H9 (cell line): ENCODE measurements at regions not wholly inside any gene's neighbourhood (a gene's known extent, or its start where the extent isn't known, plus 50 kb on each side); places are given as distances from the start of the nearest gene placed in this dataset.

Source experiments
- DNase-seq: peaks from one replicate; pipeline ENCODE4 v3.0.0-alpha.2; 2017
- H2AFZ ChIP-seq: one replicate; pipeline ENCODE4 v1.6.1; 2013; ENCODE audit warnings: mild to moderate bottlenecking, low read length, control low read depth, moderate library complexity
- H2AK5ac ChIP-seq: 2 replicates; pipeline ENCODE4 v1.6.1; 2013; ENCODE audit warnings: low read length, control low read depth, mixed read lengths; ENCODE audit not compliant: insufficient read length
- H2BK120ac ChIP-seq: one replicate; pipeline ENCODE4 v1.6.1; 2013; ENCODE audit warnings: low read depth, mild to moderate bottlenecking, low read length, control low read depth, inconsistent platforms; ENCODE audit not compliant: poor library complexity, severe bottlenecking
- H2BK12ac ChIP-seq: 2 replicates; pipeline ENCODE4 v1.6.1; 2013; ENCODE audit warnings: low read length, control low read depth, mixed read lengths, low read depth; ENCODE audit not compliant: insufficient read length
- H2BK15ac ChIP-seq: 2 replicates; pipeline ENCODE4 v1.6.1; 2013; ENCODE audit warnings: low read depth, low read length, control low read depth
- H2BK20ac ChIP-seq: one replicate; pipeline ENCODE4 v1.6.1; 2013; ENCODE audit warnings: low read depth, mild to moderate bottlenecking, low read length, control low read depth, inconsistent platforms; ENCODE audit not compliant: poor library complexity, severe bottlenecking
- H2BK5ac ChIP-seq: 2 replicates; pipeline ENCODE4 v1.6.1; 2013; ENCODE audit warnings: low read length, control low read depth, mixed read lengths; ENCODE audit not compliant: insufficient read length
- H3K14ac ChIP-seq: 2 replicates; pipeline ENCODE4 v1.6.1; 2013; ENCODE audit warnings: low read length, control low read depth; ENCODE audit not compliant: insufficient read depth
- H3K18ac ChIP-seq: 2 replicates; pipeline ENCODE4 v1.6.1; 2013; ENCODE audit warnings: low read depth, mild to moderate bottlenecking, mixed read lengths, low read length, control low read depth; ENCODE audit not compliant: insufficient read length
- H3K23ac ChIP-seq: 2 replicates; pipeline ENCODE4 v1.6.1; 2013; ENCODE audit warnings: low read length, control low read depth, mixed read lengths, low read depth; ENCODE audit not compliant: insufficient read length
- H3K23me2 ChIP-seq: 2 replicates; pipeline ENCODE4 v1.6.1; 2013; ENCODE audit warnings: low read depth, mild to moderate bottlenecking, mixed read lengths, low read length, control low read depth; ENCODE audit not compliant: insufficient read length, poor library complexity, severe bottlenecking
- H3K27ac ChIP-seq: 2 replicates; pipeline ENCODE4 v1.5.1; 2013; ENCODE audit warnings: low read length, control low read depth, mixed read lengths, low read depth; ENCODE audit not compliant: insufficient read length
- H3K27me3 ChIP-seq: 2 replicates; pipeline ENCODE4 v1.6.1; 2013; ENCODE audit warnings: low read length, control low read depth, inconsistent platforms; ENCODE audit not compliant: insufficient read depth
- H3K4ac ChIP-seq: 2 replicates; pipeline ENCODE4 v1.6.1; 2013; ENCODE audit warnings: low read depth, mild to moderate bottlenecking, control low read depth, inconsistent platforms, low read length, moderate library complexity
- H3K4me1 ChIP-seq: 2 replicates; pipeline ENCODE4 v1.6.1; 2013; ENCODE audit warnings: low read length, control low read depth, inconsistent platforms; ENCODE audit not compliant: insufficient read depth
- H3K4me2 ChIP-seq: 2 replicates; pipeline ENCODE4 v1.6.1; 2013; ENCODE audit warnings: low read length, control low read depth, mixed read lengths; ENCODE audit not compliant: insufficient read length, insufficient read depth
- H3K56ac ChIP-seq: 2 replicates; pipeline ENCODE4 v1.6.1; 2013; ENCODE audit warnings: low read depth, mild to moderate bottlenecking, mixed read lengths, low read length, control low read depth; ENCODE audit not compliant: insufficient read length
- H3K79me1 ChIP-seq: 2 replicates; pipeline ENCODE4 v1.6.1; 2013; ENCODE audit warnings: low read depth, mild to moderate bottlenecking, moderate library complexity, low read length, control low read depth, inconsistent platforms; ENCODE audit not compliant: insufficient read depth, poor library complexity, severe bottlenecking
- H3K79me2 ChIP-seq: 2 replicates; pipeline ENCODE4 v1.6.1; 2013; ENCODE audit warnings: low read length, control low read depth, inconsistent platforms; ENCODE audit not compliant: insufficient read depth
- H3K9ac ChIP-seq: 2 replicates; pipeline ENCODE4 v1.6.1; 2013; ENCODE audit warnings: low read length, control low read depth, mixed read lengths; ENCODE audit not compliant: insufficient read length; ENCODE audit errors: extremely low read depth
- H3K9me3 ChIP-seq: one replicate; pipeline ENCODE4 v1.6.1; 2013; ENCODE audit warnings: low read depth, low read length, inconsistent platforms; ENCODE audit not compliant: control insufficient read depth
- H3T11ph ChIP-seq: one replicate; pipeline ENCODE4 v1.6.1; 2013; ENCODE audit warnings: mild to moderate bottlenecking, low read length, control low read depth, inconsistent platforms
- H4K20me1 ChIP-seq: one replicate; pipeline ENCODE4 v1.6.1; 2013; ENCODE audit not compliant: control insufficient read depth, insufficient read length, insufficient read depth
- H4K5ac ChIP-seq: 2 replicates; pipeline ENCODE4 v1.6.1; 2013; ENCODE audit warnings: low read depth, mild to moderate bottlenecking, mixed read lengths, low read length, control low read depth; ENCODE audit not compliant: insufficient read length
- H4K8ac ChIP-seq: replicated peaks from 2 replicates; pipeline ENCODE4 v1.6.1; 2013; ENCODE audit warnings: low read length, control low read depth, mixed read lengths, low read depth; ENCODE audit not compliant: insufficient read length
- H4K91ac ChIP-seq: 2 replicates; pipeline ENCODE4 v1.6.1; 2013; ENCODE audit warnings: low read depth, mild to moderate bottlenecking, moderate library complexity, mixed read lengths, low read length, control low read depth; ENCODE audit not compliant: insufficient read length
- H3K27ac Mint-ChIP-seq, 3 experiments: 2 replicates in 2 of 3; 3 replicates in 1 of 3; pipeline ENCODE4 v1.8.0; 2020 to 2021; ENCODE audit warnings: mixed read lengths in 3 of 3, mild to moderate bottlenecking in 1 of 3, moderate library complexity in 1 of 3
- H3K27me3 Mint-ChIP-seq: 2 replicates; pipeline ENCODE4 v1.8.0; 2021; ENCODE audit warnings: low read depth, mild to moderate bottlenecking, moderate library complexity, mixed read lengths
- H3K36me3 Mint-ChIP-seq, 3 experiments: 2 replicates in 2 of 3; 3 replicates in 1 of 3; pipeline ENCODE4 v1.8.0; 2020 to 2021; ENCODE audit warnings: low read depth in 3 of 3, mixed read lengths in 3 of 3; ENCODE audit not compliant: insufficient read depth in 1 of 3
- H3K4me1 Mint-ChIP-seq, 2 experiments: 2 replicates each; pipeline ENCODE4 v1.8.0; 2020; ENCODE audit warnings: mixed read lengths in 2 of 2
- H3K4me3 Mint-ChIP-seq, 2 experiments: 2 replicates in 1 of 2; 3 replicates in 1 of 2; pipeline ENCODE4 v1.8.0; 2020 to 2021; ENCODE audit warnings: mild to moderate bottlenecking in 2 of 2, mixed read lengths in 2 of 2, moderate library complexity in 1 of 2
- H3K9me3 Mint-ChIP-seq, 2 experiments: 2 replicates in 1 of 2; 3 replicates in 1 of 2; pipeline ENCODE4 v1.8.0; 2020; ENCODE audit warnings: mild to moderate bottlenecking in 2 of 2, mixed read lengths in 2 of 2, moderate library complexity in 1 of 2
- CTCF ChIP-seq: fragments of 200-600 bp; sonication (generic); conservative IDR thresholded peaks from 3 replicates; pipeline ENCODE4 v1.8.0; 2021; ENCODE audit warnings: antibody characterized with exemption, mild to moderate bottlenecking
- WGBS: extraction: QIAGEN DNeasy Blood & Tissue Kit; methylation state at CpG from one replicate; pipeline ENCODE4 v1.1.7; 2013; ENCODE audit warnings: missing lambda C conversion rate, low lambda C conversion rate, mixed read lengths; ENCODE audit not compliant: insufficient read length; ENCODE audit errors: extremely low coverage; 5-methylcytosine and 5-hydroxymethylcytosine counted together

DNA sequence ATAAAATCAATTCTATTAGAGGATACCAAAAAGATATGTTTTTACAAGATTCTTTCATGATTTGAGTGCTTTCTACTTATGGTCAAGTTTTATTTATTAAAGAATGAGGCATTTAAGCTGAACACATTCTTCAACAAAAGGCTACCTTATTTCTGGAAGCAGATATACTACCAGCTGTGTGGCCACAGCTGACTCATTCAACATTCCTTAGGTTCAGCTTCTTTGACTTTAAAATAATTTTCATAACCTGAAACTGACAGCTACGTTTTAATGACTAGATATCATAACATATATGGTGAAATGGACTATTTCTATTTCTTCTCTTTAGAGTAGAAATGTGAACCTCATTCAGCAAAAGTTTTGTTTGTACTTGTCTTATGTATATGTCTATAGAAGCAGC lies 414.2 kb upstream of the SEMA3C start:
- H3K4me1 Mint-ChIP-seq = no peaks in the 10 kb centered on the region
- TF ChIP-seq CTCF = no peak
- Histone ChIP-seq H3K4me2 (no peak overlapping the region), H3K9ac (no peak overlapping the region), H4K5ac (no peak overlapping the region), H3T11ph (no peak overlapping the region), H3K27me3 (no peaks in the 10 kb centered on the region), H3K23ac (no peak overlapping the region), H3K23me2 (no peaks in the 10 kb centered on the region), H2BK5ac (no peak overlapping the region), H2AK5ac (no peak overlapping the region), H4K20me1 (no peaks in the 10 kb centered on the region), H2BK120ac (no peak overlapping the region), H2AFZ (no peak overlapping the region), H3K79me2 (no peaks in the 10 kb centered on the region), H3K4me1 (no peaks in the 10 kb centered on the region), H4K8ac (no peak overlapping the region), H4K91ac (no peak overlapping the region), H2BK12ac (no peak overlapping the region), H3K79me1 (no peaks in the 10 kb centered on the region), H3K9me3 (no peaks in the 10 kb centered on the region), H3K27ac (no peak overlapping the region), H2BK20ac (no peak overlapping the region), H3K4ac (no peak overlapping the region), H3K56ac (no peak overlapping the region), H2BK15ac (no peak overlapping the region), H3K18ac (no peak overlapping the region), H3K14ac (no peak overlapping the region)
- H3K27me3 Mint-ChIP-seq = no peaks in the 10 kb centered on the region
- H3K4me3 Mint-ChIP-seq = no peak overlapping the region
- no peaks in the 10 kb centered on the region for H3K36me3 Mint-ChIP-seq
- no peak overlapping the region for H3K27ac Mint-ChIP-seq
- no peaks in the 10 kb centered on the region for H3K9me3 Mint-ChIP-seq
- no peak for DNase-seq
- no CpG with 5 or more reads among the region's 1 CpG for WGBS
